HG02943 (cell line): ENCODE measurements at regions not wholly inside any gene's neighbourhood (a gene's known extent, or its start where the extent isn't known, plus 50 kb on each side); places are given as distances from the start of the nearest gene placed in this dataset.

Experiments used
- ATAC-seq: cut with Tn5 transposase; IDR thresholded peaks from one replicate; pipeline ENCODE4 v1.9.1; 2021; ENCODE audit warnings: mild to moderate bottlenecking, low read depth, moderate library complexity; ENCODE audit not compliant: unreplicated experiment

- ATAC-seq: no peak
Observed at GRCh38 chr3:30113906-30114305, 492.5 kb upstream of the TGFBR2 start.

GRCh38 chr3:30114918-30115317 is 491.5 kb upstream of the TGFBR2 start:
- no peak for ATAC-seq

- no peak for ATAC-seq
Observed at GRCh38 chr3:30122359-30122758, 484.0 kb upstream of the TGFBR2 start.

- ATAC-seq: no peak
Observed at GRCh38 chr3:30123224-30123623, 483.2 kb upstream of the TGFBR2 start.

- ATAC-seq: no peak
Observed at GRCh38 chr3:30123755-30124154, 482.6 kb upstream of the TGFBR2 start.

GRCh38 chr3:30124435-30125370 is 481.7 kb upstream of the TGFBR2 start:
- ATAC-seq: no peak

GRCh38 chr3:30129765-30130164 is 476.6 kb upstream of the TGFBR2 start:
- no peak for ATAC-seq

- ATAC-seq: no peak
Observed at GRCh38 chr3:30130391-30130790, 476.0 kb upstream of the TGFBR2 start.

GRCh38 chr3:30131191-30131590 is 475.2 kb upstream of the TGFBR2 start:
- ATAC-seq: no peak

- ATAC-seq: no peak
Observed at GRCh38 chr3:30135190-30135589, 471.2 kb upstream of the TGFBR2 start.

GRCh38 chr3:30139283-30139682 is 467.1 kb upstream of the TGFBR2 start:
- no peak for ATAC-seq

- ATAC-seq: no peak
Observed at GRCh38 chr3:30140356-30141075, 465.9 kb upstream of the TGFBR2 start.

- ATAC-seq: no peak
Observed at GRCh38 chr3:30141178-30141581, 465.2 kb upstream of the TGFBR2 start.

GRCh38 chr3:30141927-30142326 is 464.5 kb upstream of the TGFBR2 start:
- ATAC-seq: no peak

- ATAC-seq: no peak
Observed at GRCh38 chr3:30142946-30143345, 463.5 kb upstream of the TGFBR2 start.

GRCh38 chr3:30145281-30145680 is 461.1 kb upstream of the TGFBR2 start:
- no peak for ATAC-seq

GRCh38 chr3:30146978-30147377 is 459.4 kb upstream of the TGFBR2 start:
- no peak for ATAC-seq

- ATAC-seq: no peak
Observed at GRCh38 chr3:30154853-30155252, 451.5 kb upstream of the TGFBR2 start.

GRCh38 chr3:30155755-30156154 is 450.6 kb upstream of the TGFBR2 start:
- ATAC-seq: no peak

GRCh38 chr3:30156586-30157498 is 449.6 kb upstream of the TGFBR2 start:
- ATAC-seq: no peak

- no peak for ATAC-seq
Observed at GRCh38 chr3:30161375-30161774, 445.0 kb upstream of the TGFBR2 start.
